ENCODE measurements at regions not wholly inside any gene's neighbourhood (a gene's known extent, or its start where the extent isn't known, plus 50 kb on each side); places are given as distances from the start of the nearest gene placed in this dataset.

DNA sequence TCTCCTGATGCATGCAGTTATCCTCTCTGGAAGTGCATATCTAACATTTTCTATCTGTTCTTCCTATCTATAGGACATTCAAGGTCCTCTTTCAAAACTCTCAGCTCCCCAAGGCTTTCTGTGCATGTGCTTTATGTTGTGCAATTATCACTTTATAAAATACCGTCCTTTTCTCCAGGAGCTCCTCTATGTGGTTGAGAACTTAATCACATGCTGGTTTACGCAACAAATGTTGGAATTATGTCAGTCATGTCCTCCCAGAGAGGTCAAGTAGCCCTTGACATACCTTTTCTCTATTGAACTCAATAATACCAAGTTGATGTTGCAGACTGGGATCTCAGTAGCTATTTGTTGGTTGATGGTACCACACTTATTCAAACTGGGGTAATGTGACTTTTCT, 388.4 kb downstream of the BTBD3 start:
- no peaks in the 10 kb centered on the region for H3K36me3 Mint-ChIP-seq

DNA sequence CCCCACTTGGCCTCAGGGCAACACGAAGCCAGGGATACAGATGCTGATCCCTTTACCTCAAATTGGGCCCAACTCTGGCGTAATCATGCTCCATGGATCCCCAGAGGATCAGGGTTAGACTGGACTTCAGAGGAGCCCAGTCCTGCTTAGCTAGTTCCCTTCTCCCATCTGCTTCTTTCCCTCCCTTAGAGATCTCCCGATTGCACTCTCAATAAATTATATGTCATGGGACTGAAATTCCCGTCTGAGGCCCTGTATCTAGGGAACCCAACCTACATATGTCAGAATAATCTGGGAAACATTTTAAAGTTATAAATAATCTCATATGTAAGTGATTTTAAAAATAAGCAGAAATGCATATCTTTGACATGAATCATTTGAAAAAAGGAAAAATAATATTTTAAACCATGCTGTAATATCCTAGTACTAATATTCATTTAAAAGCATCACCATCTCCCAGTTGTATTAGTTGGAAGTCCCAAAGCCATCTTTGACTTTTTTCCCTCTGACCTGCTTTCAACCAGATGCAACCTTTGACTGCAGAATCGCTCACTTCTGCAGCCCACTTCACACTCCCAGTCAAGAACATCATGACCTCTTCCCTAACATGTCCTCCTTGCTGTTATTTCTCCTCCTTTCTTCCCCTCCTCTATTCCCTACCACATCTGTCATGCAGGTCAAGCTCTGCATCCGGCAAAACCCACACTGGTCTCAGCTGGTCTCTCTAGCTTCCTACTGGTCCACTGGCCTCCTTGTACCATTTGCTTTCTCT, 393.6 kb downstream of the BTBD3 start:
- no peaks in the 10 kb centered on the region for H3K4me1 Mint-ChIP-seq (ENCODE audit: unreplicated experiment)
- H3K36me3 Mint-ChIP-seq: no peaks in the 10 kb centered on the region
- no peaks in the 10 kb centered on the region for H3K27me3 Mint-ChIP-seq
- no peaks in the 10 kb centered on the region for H3K9me3 Mint-ChIP-seq
- no peak for DNase-seq (ENCODE audit: extremely low spot score, unreplicated experiment)
- TF ChIP-seq, protein P1, sequence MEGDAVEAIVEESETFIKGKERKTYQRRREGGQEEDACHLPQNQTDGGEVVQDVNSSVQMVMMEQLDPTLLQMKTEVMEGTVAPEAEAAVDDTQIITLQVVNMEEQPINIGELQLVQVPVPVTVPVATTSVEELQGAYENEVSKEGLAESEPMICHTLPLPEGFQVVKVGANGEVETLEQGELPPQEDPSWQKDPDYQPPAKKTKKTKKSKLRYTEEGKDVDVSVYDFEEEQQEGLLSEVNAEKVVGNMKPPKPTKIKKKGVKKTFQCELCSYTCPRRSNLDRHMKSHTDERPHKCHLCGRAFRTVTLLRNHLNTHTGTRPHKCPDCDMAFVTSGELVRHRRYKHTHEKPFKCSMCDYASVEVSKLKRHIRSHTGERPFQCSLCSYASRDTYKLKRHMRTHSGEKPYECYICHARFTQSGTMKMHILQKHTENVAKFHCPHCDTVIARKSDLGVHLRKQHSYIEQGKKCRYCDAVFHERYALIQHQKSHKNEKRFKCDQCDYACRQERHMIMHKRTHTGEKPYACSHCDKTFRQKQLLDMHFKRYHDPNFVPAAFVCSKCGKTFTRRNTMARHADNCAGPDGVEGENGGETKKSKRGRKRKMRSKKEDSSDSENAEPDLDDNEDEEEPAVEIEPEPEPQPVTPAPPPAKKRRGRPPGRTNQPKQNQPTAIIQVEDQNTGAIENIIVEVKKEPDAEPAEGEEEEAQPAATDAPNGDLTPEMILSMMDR (conservative IDR thresholded peaks at IDR 0.05): no peak
- H3K27ac Mint-ChIP-seq: no peak overlapping the region
- no peak overlapping the region for H3K4me3 Mint-ChIP-seq

More for the DNA sequence above, 388.4 kb downstream of the BTBD3 start:
- Mint-ChIP-seq H3K4me1 (ENCODE audit: unreplicated experiment) (peaks cover 13% of the 10 kb centered on the region), H3K4me3 (no peak overlapping the region), H3K9me3 (no peaks in the 10 kb centered on the region), H3K27ac (no peak overlapping the region), H3K27me3 (no peaks in the 10 kb centered on the region)
- no peak for DNase-seq (ENCODE audit: extremely low spot score, unreplicated experiment)
- TF ChIP-seq, protein P1 (conservative IDR thresholded peaks at IDR 0.05): no peak

DNA sequence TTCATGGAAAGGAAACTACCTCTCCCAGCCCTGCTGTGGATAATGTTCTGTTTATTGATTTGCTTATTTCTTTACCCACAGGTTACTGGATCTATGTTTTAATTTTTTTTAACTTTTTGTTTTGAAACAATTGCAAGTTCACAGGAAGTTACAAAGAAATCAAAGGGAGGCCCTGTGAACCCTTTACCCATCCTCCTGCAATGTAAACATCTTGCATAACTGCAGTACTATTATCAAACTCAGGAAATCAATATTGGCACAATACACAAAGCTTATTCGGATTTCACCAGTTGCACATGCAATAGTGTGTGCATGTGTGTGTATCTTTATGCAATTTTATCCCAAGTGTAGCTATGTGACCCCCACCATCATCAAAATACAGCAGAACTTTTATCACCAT, 398.0 kb downstream of the BTBD3 start:
- Mint-ChIP-seq H3K4me1 (ENCODE audit: unreplicated experiment) (no peaks in the 10 kb centered on the region), H3K27me3 (no peaks in the 10 kb centered on the region), H3K27ac (no peak overlapping the region), H3K9me3 (no peaks in the 10 kb centered on the region), H3K4me3 (no peak overlapping the region), H3K36me3 (no peaks in the 10 kb centered on the region)
- no peak for DNase-seq (ENCODE audit: extremely low spot score, unreplicated experiment)
- TF ChIP-seq, protein P1 (conservative IDR thresholded peaks at IDR 0.05): no peak

DNA sequence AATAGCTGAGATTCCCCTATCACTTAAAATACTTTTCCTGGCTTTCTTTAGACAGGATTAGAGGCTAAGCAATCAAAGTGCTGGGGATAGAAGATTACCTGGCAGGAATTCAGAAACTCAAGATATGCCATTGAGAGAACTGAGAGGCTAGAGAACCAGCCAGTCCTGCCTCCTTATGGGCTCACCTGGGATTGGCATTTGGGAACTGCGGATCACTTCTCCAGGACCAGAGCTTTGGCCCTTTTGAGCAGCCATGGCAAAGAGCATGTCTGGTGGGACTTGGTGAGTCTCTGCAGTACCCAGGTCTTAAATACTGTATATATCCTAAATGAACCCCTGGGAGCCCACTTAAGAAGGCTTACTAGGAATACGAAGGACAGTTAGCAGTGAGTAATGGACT, 399.1 kb downstream of the BTBD3 start:
- no peak overlapping the region for H3K4me3 Mint-ChIP-seq
- H3K27me3 Mint-ChIP-seq: no peaks in the 10 kb centered on the region
- no peaks in the 10 kb centered on the region for H3K36me3 Mint-ChIP-seq
- TF ChIP-seq, protein P1 (conservative IDR thresholded peaks at IDR 0.05): no peak
- no peak for DNase-seq (ENCODE audit: extremely low spot score, unreplicated experiment)
- H3K9me3 Mint-ChIP-seq: no peaks in the 10 kb centered on the region
- no peak overlapping the region for H3K27ac Mint-ChIP-seq
- H3K4me1 Mint-ChIP-seq (ENCODE audit: unreplicated experiment): peaks cover 5% of the 10 kb centered on the region

DNA sequence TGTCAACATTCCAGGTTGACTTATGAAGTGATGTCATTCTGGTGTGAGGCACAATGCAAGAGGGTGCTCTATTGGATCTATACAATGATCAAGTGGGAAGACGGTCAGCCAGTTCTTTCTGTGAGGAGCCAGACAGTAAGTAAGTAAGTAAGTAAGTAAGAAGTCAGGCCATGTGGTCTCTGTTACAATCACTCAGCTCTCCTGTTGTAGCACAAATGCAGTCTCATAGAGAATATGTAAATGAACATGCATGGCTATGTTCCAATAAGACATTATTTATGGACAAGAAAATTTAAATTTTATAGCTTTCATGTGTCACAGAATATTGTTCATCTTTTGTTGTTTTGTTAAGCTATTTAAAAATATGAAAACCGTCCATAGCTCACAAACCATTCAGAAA, 399.7 kb downstream of the BTBD3 start:
- Mint-ChIP-seq H3K9me3 (no peaks in the 10 kb centered on the region), H3K36me3 (no peaks in the 10 kb centered on the region), H3K27me3 (no peaks in the 10 kb centered on the region), H3K4me3 (no peak overlapping the region), H3K4me1 (ENCODE audit: unreplicated experiment) (peaks cover 7% of the 10 kb centered on the region), H3K27ac (no peak overlapping the region)
- TF ChIP-seq, protein P1 (conservative IDR thresholded peaks at IDR 0.05): no peak
- DNase-seq (ENCODE audit: extremely low spot score, unreplicated experiment): no peak

Data from type B pancreatic cell (in vitro differentiated cells).